DND-41 (cell line): ENCODE measurements at regions not wholly inside any gene's neighbourhood (a gene's known extent, or its start where the extent isn't known, plus 50 kb on each side); places are given as distances from the start of the nearest gene placed in this dataset.

Experiments
- ATAC-seq: fragments of 200-7000 bp; cut with Tn5 transposase; 3 replicates; pipeline ENCODE4 v1.9.1; 2021; ENCODE audit warnings: low read depth; ENCODE audit not compliant: insufficient read depth
- DNase-seq: peaks from one replicate; pipeline ENCODE4 v3.0.0-alpha.2; 2020
- H2AFZ ChIP-seq: 2 replicates; pipeline ENCODE4 v1.6.0; 2012; ENCODE audit warnings: low read depth, low read length
- H3K27ac ChIP-seq: 2 replicates; pipeline ENCODE4 v1.5.1; 2012; ENCODE audit warnings: low read length, inconsistent platforms
- H3K27me3 ChIP-seq: fragments of 200-600 bp; sonication (generic); 2 replicates; pipeline ENCODE4 v1.6.0; 2012; ENCODE audit warnings: low read length, mild to moderate bottlenecking, inconsistent platforms; ENCODE audit not compliant: insufficient read depth, poor library complexity
- H3K36me3 ChIP-seq: 2 replicates; pipeline ENCODE4 v1.5.1; 2012; ENCODE audit warnings: low read length, inconsistent platforms; ENCODE audit not compliant: insufficient read depth
- H3K4me1 ChIP-seq: 2 replicates; pipeline ENCODE4 v1.5.1; 2012; ENCODE audit warnings: mild to moderate bottlenecking, low read length; ENCODE audit not compliant: insufficient read depth
- H3K4me2 ChIP-seq: 2 replicates; pipeline ENCODE4 v1.6.0; 2012; ENCODE audit warnings: mild to moderate bottlenecking, moderate library complexity, low read length, inconsistent platforms; ENCODE audit not compliant: insufficient read depth
- H3K4me3 ChIP-seq, 2 experiments: fragments of 200-600 bp in 1 of 2; shearing (Covaris generic) in 1 of 2; 2 replicates each; pipeline ENCODE4 v1.5.1; 2012 to 2016; ENCODE audit warnings: inconsistent platforms in 2 of 2, low read length in 2 of 2, mild to moderate bottlenecking in 2 of 2, low read depth in 1 of 2, moderate library complexity in 1 of 2
- H3K79me2 ChIP-seq: 2 replicates; pipeline ENCODE4 v1.6.0; 2012; ENCODE audit warnings: low read length, inconsistent platforms; ENCODE audit not compliant: insufficient read depth
- H3K9ac ChIP-seq: 2 replicates; pipeline ENCODE4 v1.6.0; 2012; ENCODE audit warnings: low read depth, mild to moderate bottlenecking, inconsistent platforms, low read length, moderate library complexity
- H3K9me3 ChIP-seq: 2 replicates; pipeline ENCODE4 v1.5.1; 2012; ENCODE audit warnings: low read length, moderate library complexity, mild to moderate bottlenecking, inconsistent platforms; ENCODE audit not compliant: insufficient read depth, severe bottlenecking
- H4K20me1 ChIP-seq: 2 replicates; pipeline ENCODE4 v1.6.0; 2012; ENCODE audit warnings: low read length; ENCODE audit not compliant: insufficient read depth
- CTCF ChIP-seq: IDR thresholded peaks from 2 replicates; pipeline ENCODE4 v1.5.1; 2012; ENCODE audit warnings: borderline replicate concordance, low read length, moderate library complexity, mild to moderate bottlenecking; ENCODE audit not compliant: poor library complexity, severe bottlenecking; ENCODE audit errors: extremely low read depth
- EZH2 ChIP-seq: IDR thresholded peaks from 3 replicates; pipeline ENCODE4 v1.6.1; 2012; ENCODE audit warnings: borderline replicate concordance, low read depth, mild to moderate bottlenecking, moderate library complexity, low read length, inconsistent platforms; ENCODE audit not compliant: severe bottlenecking

- no peak for DNase-seq
- ATAC-seq, result no peak
- H3K4me2 ChIP-seq, result no peak overlapping the region
These were observed 157.4 kb downstream of the EVX1 start for GRCh38 chr7:27399791-27400567.

GRCh38 chr7:27405780-27406179 is 163.2 kb downstream of the EVX1 start:
- Histone ChIP-seq H3K9ac (no peak overlapping the region), H2AFZ (no peak overlapping the region), H3K4me3 (no peak overlapping the region), H3K27ac (no peak overlapping the region), H3K79me2 (no peaks in the 10 kb centered on the region), H3K4me2 (no peak overlapping the region), H3K9me3 (no peaks in the 10 kb centered on the region), H3K36me3 (no peaks in the 10 kb centered on the region), H3K4me1 (no peaks in the 10 kb centered on the region), H4K20me1 (no peaks in the 10 kb centered on the region), H3K27me3 (no peaks in the 10 kb centered on the region)
- TF ChIP-seq CTCF (no peak), EZH2 (no peak)
- DNase-seq (no peak), ATAC-seq (no peak)

More at GRCh38 chr7:27399791-27400567, 157.4 kb downstream of the EVX1 start:
- Histone ChIP-seq H2AFZ (no peak overlapping the region), H3K27me3 (no peaks in the 10 kb centered on the region), H3K9me3 (no peaks in the 10 kb centered on the region), H3K27ac (no peak overlapping the region), H3K79me2 (no peaks in the 10 kb centered on the region), H3K4me1 (no peaks in the 10 kb centered on the region), H3K36me3 (no peaks in the 10 kb centered on the region), H3K4me3 (no peak overlapping the region), H4K20me1 (no peaks in the 10 kb centered on the region), H3K9ac (no peak overlapping the region)
- TF ChIP-seq CTCF (no peak), EZH2 (no peak)

- TF ChIP-seq EZH2 (no peak), CTCF (no peak)
- Histone ChIP-seq H2AFZ (no peak overlapping the region), H3K27me3 (peaks cover 3% of the 10 kb centered on the region), H3K4me1 (no peaks in the 10 kb centered on the region), H3K4me2 (no peak overlapping the region), H3K9me3 (no peaks in the 10 kb centered on the region), H3K79me2 (no peaks in the 10 kb centered on the region), H3K27ac (no peak overlapping the region), H4K20me1 (no peaks in the 10 kb centered on the region), H3K9ac (no peak overlapping the region), H3K4me3 (no peak overlapping the region), H3K36me3 (no peaks in the 10 kb centered on the region)
- DNase-seq (no peak), ATAC-seq (no peak)
These were observed 166.7 kb downstream of the EVX1 start for GRCh38 chr7:27409311-27409710.

- Histone ChIP-seq H3K4me2 (no peak overlapping the region), H3K4me3 (no peak overlapping the region), H3K27me3 (peaks cover 3% of the 10 kb centered on the region), H3K27ac (no peak overlapping the region), H3K9me3 (no peaks in the 10 kb centered on the region), H3K36me3 (no peaks in the 10 kb centered on the region), H4K20me1 (no peaks in the 10 kb centered on the region), H3K79me2 (no peaks in the 10 kb centered on the region), H3K9ac (no peak overlapping the region), H3K4me1 (no peaks in the 10 kb centered on the region), H2AFZ (no peak overlapping the region)
- no peak for TF ChIP-seq EZH2
- TF ChIP-seq CTCF, result no peak
- DNase-seq (no peak), ATAC-seq (no peak)
These were observed 167.2 kb downstream of the EVX1 start for GRCh38 chr7:27409776-27410175.
